ENCODE measurements at regions not wholly inside any gene's neighbourhood (a gene's known extent, or its start where the extent isn't known, plus 50 kb on each side); places are given as distances from the start of the nearest gene placed in this dataset.
A peak's percentile ranks its signal among the peaks of the same experiment; 100 is the strongest.

DNA sequence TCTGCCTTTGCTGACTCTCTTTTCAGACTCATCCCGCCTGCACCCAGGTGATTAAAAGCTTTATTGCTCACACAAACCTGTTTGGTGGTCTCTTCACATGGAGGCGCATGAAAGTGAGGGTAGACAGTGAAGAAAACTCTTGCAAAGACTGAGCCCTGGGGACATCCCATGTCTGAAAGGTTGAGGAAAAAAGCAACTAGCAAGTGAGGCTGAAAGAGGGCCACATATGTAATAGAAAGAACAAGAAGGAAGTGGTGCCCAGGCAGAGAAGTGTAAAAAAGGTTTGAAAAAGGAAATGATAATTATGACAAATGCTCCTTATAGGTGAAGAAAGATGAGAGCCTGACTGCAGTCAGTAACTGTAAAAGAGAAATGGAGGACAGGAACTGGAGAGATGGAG, 115.9 kb upstream of the NEK7 start:
- no peak for DNase-seq (ENCODE audit: low spot score)

DNA sequence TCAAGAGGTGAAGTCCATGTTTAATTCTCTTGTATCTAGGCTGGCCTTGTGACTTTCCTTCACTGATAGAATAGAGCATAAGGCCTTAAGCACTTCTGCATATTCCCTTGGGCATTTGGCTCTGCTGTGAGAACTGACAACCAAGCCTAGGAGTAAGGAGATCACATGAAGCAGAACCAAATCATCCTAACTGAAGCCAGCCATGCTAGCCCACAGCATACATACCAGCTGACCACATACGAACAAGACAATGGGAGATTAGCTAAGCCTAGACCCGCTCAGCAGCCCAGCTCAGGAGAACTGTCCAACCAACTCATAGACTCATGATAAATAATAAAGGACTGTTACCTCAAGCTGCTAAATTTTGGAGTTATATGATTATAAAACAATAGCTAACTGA, 114.6 kb upstream of the NEK7 start:
- DNase-seq (ENCODE audit: low spot score) = no peak

DNA sequence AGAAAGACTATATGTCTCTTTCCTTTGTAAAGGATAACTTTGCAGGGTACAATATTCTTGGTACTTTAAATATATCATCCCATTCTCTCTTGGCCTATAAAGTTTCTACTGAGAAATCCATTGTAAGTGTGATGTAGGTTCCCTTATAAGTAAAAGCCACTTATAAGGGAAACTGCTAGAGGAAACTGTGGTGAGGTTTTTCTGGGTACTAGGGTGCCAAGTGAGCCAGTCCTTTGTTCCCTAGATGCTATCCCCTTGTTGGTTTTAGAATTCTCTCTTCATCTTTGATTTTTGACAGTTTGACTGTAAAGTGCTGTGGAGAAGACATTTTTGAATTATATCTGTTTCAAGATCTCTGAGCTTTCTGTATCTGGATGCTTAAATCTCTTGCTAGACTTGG, 108.9 kb upstream of the NEK7 start:
- no peak for DNase-seq (ENCODE audit: low spot score)

DNA sequence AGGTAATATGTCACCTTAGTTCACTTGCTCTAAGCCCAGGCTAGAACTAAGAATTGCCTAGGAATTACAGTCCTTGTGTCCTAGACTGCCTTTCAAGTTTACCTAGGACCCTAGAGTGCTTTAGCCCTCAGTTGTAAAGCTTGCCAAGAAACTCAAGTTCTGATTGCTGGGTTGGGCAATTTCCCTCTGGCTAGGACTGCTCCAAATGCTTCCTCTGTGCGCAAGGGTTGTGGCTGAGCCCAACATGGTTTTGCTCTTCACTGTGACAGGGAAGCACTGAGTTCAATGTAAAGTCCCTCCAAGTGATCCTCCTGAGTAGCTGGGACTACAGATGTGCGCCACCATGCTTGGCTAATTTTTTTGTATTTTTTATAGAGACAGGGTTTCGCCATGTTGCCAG, 102.3 kb upstream of the NEK7 start:
- DNase-seq (ENCODE audit: low spot score) = no peak

DNA sequence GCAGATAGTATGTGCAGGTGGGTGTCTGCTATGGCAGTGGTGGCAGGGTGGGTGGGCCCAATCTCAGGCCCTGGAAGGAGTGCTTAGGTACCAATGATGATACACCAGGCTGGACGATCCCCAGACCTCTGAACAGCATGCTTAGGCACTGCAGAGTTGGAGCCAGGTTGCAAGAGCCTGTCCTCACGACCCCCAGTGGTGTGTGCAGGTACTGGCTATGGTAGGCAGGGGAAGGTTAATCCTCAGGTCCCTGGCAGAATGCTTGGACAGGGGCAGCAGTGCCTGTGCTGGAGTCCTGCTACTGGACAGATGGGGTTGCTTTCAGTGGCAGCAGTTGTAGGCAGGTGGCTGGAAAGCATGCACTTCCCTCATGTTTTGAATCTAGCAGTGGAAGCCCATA, 100.5 kb upstream of the NEK7 start:
- DNase-seq (ENCODE audit: low spot score) = no peak

DNA sequence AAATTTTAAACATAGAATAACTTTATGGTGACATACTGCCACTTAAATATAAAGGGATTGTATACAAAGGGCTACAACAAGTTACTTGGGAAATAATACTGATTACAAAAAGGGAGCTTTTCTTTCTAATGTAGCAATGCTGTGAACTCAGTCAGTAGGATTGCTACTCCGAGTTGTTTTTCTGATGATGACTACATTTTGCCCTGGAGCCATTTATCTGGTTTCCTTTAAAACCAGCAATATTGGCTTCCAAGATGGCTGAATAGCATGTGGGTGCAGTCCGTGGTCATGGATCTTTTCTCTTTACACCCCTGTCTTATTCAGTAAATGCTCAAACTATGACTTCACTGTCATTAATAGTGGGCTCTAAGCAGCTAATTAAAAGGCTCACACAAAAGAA, 92.6 kb upstream of the NEK7 start:
- no peak for DNase-seq (ENCODE audit: low spot score)

DNA sequence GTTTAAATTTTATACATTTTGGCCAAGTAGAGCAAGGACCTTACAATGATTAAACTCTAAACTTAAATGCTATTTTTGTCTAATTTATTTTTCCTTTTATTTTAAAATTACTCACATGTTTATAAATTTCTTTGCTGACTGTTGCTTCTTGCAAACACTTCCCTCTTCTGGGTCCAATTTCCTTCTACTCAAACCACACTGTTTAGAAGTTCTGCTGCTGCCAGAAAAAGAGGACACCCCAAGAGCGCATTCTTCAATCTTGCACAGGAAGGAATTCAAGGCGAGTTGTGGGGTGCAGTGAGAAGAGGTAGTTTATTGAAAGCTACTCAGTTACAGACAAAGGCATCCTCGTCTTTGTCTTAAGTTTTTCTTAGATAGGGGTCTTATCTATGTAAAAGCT, 88.5 kb upstream of the NEK7 start:
- no peak for DNase-seq (ENCODE audit: low spot score)

DNA sequence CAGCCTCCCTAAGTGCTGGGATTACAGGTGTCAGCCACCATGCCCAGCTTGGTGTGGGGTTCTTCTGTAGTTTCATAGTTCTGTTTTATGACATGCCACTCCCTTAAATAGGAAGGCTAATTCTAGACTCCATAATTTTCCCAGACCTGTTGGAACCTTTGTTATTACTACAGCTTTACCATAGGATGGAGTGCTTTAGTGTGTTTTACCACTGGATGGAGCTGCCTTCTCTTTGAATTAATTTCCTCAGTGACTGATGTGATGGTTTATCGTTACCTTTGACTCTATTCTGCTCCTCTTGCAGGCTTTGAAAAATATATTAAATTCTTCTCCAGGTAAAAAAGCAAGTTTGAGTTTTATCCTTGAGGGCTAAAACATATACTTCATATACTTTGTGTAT, 84.6 kb upstream of the NEK7 start:
- DNase-seq (ENCODE audit: low spot score) = no peak

DNA sequence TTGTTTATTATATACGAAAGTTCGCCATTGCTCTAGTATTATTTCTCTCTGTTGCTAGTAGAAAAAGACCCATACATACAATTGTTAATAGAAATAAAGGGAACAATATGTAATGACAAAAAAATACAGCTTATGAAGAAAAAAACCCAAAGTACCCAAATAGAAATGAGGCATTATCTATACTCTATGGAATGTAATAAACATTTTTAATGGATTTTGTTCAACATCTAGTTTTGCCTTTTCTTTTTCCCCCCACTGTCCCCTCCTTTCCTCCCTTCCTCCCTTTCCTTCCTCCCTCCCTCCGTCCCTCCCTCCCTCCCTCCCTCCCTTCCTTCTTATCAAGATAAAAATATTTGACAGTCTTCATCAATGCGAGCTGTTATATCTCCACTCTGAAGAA, 81.5 kb upstream of the NEK7 start:
- no peak for DNase-seq (ENCODE audit: low spot score)

DNA sequence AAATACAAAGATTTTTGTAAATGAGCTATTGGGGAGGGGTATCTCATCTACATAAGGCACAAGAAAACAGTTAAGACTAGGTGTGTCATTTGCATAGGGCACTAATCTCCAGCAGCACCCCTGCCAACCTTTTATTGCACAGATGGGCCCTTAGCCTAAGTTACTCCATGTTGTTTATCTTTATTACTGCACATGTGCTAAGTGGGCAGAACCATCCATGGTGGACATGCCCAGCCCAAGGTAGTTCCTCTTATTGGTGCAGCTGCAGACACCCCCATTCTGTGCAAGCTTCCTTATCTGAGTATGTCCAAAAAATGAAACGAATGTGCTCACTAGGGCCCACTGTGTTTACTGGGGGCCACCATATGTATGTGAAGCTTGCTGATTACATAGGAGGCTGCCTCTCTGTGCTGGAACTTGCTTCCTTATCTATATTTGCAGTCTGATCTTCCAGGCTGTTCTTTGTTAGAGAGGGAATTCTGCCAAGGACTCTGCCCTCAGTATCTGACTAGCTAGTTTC, 77.3 kb upstream of the NEK7 start:
- no peak for DNase-seq (ENCODE audit: low spot score)

DNA sequence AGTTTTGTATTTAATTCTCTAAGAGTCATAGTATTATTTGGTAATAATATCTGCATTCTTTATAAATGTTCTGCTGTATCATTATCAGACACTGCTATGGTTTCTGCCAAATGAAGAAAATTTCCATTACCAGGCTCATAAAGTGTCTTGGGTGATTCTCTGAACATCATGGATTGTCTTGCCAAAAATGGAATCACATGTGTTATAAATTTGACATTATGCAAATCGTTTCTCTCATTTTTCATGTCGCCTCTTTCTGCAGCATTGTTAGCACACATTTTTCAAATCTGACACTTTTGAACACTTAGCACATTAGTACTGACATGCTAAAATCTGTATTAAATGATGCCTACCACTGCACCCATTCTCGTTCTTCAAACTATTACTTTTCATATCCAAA, 74.2 kb upstream of the NEK7 start:
- DNase-seq (ENCODE audit: low spot score) = no peak

DNA sequence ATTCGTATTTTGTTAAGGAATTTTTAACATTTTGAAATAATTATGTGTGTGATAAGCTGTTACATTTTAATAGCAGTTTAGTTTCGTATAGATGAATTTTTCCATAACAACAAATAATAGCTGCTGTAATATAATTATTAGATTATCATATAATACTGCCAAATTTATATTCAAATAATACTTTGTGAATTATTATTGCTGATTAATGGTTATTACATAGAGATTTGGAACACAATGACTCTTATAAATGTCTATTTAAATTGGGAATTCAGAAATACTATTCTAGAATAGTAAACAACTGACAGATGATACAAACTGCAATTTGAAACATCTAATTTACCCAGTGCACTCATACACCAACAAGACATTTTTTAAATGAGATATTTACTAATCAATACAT, 73.2 kb upstream of the NEK7 start:
- DNase-seq (ENCODE audit: low spot score) = no peak

DNA sequence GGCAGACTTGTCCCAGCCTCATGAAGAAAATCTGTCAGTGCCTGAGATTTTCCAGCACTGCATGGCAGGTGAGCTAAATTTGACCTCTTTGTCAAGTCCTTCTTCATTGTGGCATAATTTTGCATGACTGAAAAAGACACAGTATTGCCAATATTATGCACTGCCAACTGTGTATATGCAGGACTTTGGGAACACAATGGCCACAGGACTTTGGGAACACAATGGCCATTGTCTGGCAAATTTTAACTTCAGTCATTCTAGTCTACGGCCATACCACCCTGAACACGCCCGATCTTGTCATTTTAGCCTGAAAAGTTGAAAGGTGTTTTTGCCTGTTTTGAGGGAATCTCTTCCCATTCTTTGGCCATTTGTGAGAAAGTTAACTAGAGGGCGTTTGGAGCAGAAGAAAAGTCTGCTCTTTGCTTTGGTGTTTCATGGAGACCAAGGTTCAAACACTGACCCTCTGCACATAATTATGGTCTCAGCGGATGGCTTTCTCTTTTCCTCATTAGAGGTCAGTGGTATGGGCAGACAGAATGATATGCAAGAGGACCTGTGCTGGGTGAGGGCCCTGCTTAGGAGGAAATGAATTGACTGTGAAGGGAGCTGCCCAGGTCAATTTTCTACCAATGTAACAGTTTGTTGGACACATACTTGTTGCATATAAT, 72.4 kb upstream of the NEK7 start:
- DNase-seq (ENCODE audit: low spot score) = no peak

DNA sequence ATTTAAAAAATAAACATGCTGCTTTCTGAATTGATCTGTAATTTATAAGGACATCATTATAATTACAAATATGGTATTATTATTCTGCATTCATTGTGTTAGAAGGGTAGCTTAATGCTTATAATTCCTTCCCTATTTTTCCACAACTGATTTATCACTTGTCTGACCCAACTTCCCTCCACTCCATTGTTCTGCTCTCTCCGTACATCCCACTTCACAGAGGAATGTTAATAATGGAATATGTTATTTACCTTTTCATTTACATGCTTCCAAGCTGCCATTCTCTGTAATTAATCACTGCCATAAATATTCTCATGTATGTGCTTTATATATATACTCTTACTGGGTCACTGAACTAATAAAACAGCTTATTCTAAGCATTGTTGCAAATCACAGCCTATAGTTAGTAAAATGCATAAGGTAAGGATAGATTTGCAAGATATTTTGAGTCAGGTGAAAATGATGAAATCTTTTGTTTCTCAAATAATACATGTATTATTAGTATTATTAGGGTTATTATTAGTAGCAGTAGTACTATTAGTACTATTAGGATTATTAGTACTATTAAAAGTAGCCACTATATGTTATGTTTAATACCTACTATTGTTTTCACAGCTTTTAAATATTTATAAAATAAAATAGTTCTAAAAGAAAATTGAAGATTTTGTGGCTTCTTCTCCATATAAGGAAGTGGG, 70.6 kb upstream of the NEK7 start:
- DNase-seq (ENCODE audit: low spot score) = no peak

DNA sequence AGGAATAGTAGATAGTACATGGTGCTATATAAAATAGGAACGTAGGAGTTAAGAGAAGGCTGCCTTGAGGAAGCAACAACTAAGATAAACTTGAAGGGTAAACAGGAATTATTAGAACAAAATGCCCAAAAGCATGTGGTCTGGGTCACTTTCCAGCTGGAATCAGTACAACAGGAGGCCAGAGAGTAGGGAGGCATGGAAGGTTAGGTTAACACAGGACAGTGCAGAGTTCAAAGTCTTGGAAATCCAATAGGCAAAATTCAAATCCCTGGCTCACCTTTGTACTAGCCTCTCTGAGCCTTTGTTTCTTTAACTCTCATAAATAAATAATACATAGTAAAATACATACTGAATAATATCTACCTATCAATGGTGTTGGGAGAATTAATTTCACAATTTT, 69.0 kb upstream of the NEK7 start:
- DNase-seq (ENCODE audit: low spot score) = no peak

DNA sequence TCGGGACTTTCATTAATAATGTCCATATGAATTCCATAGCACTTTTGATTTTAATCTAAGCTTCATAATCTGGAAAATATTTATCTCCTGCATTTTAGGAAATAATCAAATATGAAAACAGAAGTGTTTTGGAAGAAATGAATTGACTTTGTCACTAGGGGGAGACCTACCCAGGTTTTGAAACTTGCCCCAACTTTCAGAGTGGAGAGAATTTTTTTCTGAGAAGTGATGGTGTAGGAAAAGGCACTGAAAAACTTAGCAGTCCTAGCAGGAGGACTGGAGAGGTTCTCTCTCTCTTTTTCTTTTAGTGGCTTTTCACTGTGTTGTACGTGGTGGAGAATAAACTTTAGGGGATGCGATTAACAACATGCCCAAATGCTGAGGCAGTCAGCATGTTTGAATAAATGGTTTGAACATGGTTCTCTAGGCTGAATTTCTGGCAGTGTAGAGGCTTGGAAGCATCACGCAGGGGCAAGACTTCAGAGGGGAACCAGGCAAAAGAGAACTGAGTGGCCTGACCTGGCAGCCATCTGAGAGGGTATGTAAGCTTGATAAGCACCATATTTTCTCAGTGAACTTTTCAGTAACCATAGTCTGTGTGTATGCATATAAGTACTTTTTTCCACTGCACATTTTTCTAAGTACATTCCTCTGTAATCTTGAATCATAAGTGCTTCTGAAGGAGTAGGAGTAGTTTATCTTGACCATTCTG, 68.3 kb upstream of the NEK7 start:
- peak; percentile 29 for DNase-seq (ENCODE audit: low spot score)

DNA sequence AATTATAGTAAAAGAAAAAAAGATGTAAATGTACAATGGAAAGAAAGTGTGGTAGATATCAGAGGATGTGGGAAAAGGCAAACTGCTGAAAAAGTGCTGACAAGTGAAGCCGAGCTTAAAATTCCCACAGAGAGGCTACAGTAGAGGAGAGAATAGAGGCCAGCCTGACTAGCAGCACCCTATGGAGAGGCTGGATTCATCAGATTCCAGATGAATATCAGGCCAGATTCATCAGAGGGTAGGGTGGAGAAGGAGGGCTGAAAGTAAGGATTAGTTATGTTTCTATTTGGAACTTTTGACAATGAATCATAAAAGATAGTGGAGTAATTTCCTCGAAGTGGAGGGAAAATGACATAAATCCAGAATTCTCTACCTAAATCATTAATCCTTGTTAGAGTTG, 60.4 kb upstream of the NEK7 start:
- DNase-seq (ENCODE audit: low spot score) = no peak

DNA sequence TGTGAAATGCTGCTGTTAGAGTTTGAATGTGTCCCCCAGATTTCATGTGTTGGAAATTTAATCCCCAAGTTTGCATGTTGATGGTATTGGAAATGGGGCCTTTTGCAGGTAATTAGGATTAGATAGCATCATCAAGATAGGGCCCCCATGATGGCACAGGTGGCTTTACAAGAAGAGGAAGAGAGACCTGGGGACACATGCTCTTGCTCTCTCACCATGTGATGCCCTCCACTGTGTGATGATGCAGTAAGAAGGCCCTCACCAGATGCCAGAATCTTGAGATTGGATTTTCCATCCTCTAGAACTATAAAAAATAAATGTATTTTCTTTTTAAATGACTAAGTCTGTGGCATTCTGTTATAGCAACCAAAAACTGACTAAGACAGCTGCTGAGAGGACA, 57.0 kb upstream of the NEK7 start:
- DNase-seq (ENCODE audit: low spot score) = no peak

DNA sequence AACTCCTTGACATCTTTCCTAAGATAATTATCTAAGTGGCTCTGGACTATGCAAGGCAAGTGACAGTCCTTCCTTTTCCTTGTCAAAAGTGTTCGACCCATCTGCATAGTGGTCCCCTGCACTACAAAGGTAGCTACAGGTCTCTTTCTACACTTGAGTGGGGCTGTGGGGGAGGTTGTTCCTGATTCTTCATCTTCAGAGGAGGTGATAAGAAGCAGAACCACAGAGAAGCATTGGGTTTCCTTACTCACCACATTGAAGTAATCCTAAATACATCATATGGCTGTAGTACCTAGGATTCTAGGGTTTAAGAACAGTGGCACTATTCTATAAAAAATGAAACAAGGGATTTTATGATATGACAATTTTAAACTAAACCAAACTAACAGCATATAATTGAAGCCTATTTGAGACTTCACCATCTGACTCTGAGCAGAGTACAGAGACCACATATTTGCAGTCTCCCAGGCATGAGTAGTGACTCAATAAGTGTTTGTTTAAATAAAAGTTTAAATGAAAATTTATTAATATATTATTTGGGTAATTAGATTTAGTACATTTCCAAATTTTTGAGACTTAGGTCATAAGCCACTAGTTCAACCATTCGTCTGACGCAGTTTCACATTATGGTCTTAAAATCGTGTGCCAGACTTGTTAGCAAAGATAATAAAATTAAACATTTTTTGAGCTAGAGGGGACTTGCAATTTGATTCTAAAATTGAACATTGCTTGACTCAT, 54.9 kb upstream of the NEK7 start:
- no peak for DNase-seq (ENCODE audit: low spot score)

DNA sequence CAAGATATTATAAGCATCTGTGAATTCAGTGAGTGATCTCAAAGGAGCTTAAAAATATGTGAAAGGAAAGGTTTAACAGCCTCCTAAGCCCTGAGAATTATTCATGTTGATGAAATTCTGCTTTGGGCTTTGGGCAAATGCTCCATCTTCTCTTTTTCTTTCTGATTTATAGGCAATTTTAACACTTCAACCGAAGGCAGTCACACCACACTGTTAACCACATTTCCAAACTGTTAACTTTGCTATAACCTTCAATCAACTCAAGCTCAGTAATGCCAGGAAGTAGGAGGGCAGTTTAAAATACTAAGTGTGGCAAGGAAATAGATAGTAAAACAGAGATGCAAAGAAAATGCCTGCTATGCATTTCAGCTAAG, 54.4 kb upstream of the NEK7 start:
- DNase-seq (ENCODE audit: low spot score) = no peak

DNA sequence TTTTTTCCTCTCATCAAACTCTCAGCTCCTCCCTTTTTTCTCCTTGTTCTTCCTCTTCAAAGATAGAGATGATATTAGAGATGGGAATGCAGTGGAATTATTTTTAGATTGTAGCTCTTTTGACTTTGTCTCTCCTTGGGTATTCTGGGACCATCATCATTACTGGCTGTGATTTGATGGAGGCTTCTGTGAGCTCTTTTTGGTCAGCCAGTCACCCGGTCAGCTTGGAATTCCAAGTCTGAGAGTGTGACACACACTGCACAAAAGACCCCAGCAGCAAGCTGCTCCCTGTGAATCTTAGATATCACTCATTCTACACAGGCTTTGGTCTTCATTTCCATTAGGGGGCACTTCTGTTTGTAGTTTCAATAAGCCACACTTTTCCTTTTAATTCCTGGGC, 51.6 kb upstream of the NEK7 start:
- DNase-seq (ENCODE audit: low spot score) = no peak

DNA sequence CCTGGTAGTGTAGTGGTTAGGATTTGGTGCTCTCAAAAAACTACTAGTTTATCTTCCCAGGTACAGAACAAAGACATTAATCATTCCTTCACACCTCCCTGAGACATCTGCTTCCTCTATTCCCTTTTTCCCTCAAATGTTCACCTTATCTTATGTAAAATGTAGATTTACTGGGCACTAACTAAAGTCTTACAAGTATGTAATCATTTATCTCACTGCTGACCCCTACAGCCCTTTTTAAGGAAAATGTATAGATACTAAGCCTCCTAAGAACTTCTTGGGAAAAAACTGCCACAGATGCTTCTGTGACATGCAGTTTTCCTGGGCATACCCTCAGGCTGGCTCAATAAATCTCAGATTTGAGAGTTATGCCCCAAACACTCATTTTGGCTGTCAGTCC, 50.8 kb upstream of the NEK7 start:
- DNase-seq (ENCODE audit: low spot score) = no peak
